GM23338 (cell line): ENCODE measurements at regions not wholly inside any gene's neighbourhood (a gene's known extent, or its start where the extent isn't known, plus 50 kb on each side); places are given as distances from the start of the nearest gene placed in this dataset.

Source experiments
- CREB1 ChIP-seq: fragments of 250-450 bp; sonication (Bioruptor Pico); IDR thresholded peaks from 2 replicates; pipeline ENCODE4 v1.5.0; 2020; ENCODE audit warnings: low read depth, mild to moderate bottlenecking, moderate library complexity
- EZH2 ChIP-seq: fragments of 200-600 bp; sonication (generic); IDR thresholded peaks from one replicate; pipeline ENCODE4 v1.8.0; 2017; ENCODE audit warnings: antibody characterized with exemption, mild to moderate bottlenecking, low read depth; ENCODE audit not compliant: unreplicated experiment
- EZH2phosphoT487 ChIP-seq: fragments of 200-600 bp; sonication (generic); IDR thresholded peaks from one replicate; pipeline ENCODE4 v1.8.1; 2018; ENCODE audit warnings: antibody characterized with exemption; ENCODE audit not compliant: unreplicated experiment
- POLR2AphosphoS5 ChIP-seq: IDR thresholded peaks from 2 replicates; pipeline ENCODE4 v1.6.1; 2016; ENCODE audit warnings: antibody characterized with exemption, low read depth
- ZNF114 ChIP-seq: fragments of 250-450 bp; sonication (Bioruptor Pico); IDR thresholded peaks from 2 replicates; pipeline ENCODE4 v1.5.0; 2020; ENCODE audit warnings: mild to moderate bottlenecking, moderate library complexity
- TF ChIP-seq, protein P1 (sequence below), 2 experiments: fragments of 200-600 bp in 1 of 2; sonication (generic) in 1 of 2; conservative IDR thresholded peaks; 2 replicates each; pipeline versions ENCODE4 v1.5.1 to v1.6.1; 2016 to 2017; ENCODE audit warnings: antibody characterized with exemption in 2 of 2, low read depth in 2 of 2, mild to moderate bottlenecking in 2 of 2, moderate library complexity in 1 of 2
- TF ChIP-seq, protein P2 (sequence below): IDR thresholded peaks from one replicate; pipeline ENCODE4 v1.6.1; 2018; ENCODE audit warnings: antibody characterized with exemption; ENCODE audit not compliant: unreplicated experiment

DNA sequence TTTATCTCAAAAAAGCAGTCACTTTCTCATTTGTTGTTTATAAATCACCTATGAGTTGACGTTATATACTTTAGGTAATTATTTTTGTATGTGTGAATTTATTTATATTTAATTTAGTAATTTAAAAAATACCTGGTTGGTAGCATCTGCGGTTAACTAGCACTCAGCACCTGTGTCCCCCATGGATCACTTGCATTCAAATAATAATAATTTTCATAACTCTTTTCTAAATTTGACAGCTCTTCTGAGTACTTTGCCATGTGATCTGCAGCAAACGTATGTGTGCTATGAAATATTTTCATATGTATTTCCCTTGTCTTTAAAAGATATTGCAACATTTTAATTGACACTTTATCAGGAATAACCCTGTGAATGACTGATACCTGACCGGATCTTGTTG, 88.1 kb downstream of the CMPK2 start:
- TF ChIP-seq, protein P1, sequence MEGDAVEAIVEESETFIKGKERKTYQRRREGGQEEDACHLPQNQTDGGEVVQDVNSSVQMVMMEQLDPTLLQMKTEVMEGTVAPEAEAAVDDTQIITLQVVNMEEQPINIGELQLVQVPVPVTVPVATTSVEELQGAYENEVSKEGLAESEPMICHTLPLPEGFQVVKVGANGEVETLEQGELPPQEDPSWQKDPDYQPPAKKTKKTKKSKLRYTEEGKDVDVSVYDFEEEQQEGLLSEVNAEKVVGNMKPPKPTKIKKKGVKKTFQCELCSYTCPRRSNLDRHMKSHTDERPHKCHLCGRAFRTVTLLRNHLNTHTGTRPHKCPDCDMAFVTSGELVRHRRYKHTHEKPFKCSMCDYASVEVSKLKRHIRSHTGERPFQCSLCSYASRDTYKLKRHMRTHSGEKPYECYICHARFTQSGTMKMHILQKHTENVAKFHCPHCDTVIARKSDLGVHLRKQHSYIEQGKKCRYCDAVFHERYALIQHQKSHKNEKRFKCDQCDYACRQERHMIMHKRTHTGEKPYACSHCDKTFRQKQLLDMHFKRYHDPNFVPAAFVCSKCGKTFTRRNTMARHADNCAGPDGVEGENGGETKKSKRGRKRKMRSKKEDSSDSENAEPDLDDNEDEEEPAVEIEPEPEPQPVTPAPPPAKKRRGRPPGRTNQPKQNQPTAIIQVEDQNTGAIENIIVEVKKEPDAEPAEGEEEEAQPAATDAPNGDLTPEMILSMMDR (conservative IDR thresholded peaks at IDR 0.05; ENCODE audit: low read depth in 2 of 2): no peak
- TF ChIP-seq EZH2 (no peak), EZH2phosphoT487 (no peak), POLR2AphosphoS5 (no peak), ZNF114 (no peak), CREB1 (CRISPR knock-in tag) (no peak)
- TF ChIP-seq, protein P2, sequence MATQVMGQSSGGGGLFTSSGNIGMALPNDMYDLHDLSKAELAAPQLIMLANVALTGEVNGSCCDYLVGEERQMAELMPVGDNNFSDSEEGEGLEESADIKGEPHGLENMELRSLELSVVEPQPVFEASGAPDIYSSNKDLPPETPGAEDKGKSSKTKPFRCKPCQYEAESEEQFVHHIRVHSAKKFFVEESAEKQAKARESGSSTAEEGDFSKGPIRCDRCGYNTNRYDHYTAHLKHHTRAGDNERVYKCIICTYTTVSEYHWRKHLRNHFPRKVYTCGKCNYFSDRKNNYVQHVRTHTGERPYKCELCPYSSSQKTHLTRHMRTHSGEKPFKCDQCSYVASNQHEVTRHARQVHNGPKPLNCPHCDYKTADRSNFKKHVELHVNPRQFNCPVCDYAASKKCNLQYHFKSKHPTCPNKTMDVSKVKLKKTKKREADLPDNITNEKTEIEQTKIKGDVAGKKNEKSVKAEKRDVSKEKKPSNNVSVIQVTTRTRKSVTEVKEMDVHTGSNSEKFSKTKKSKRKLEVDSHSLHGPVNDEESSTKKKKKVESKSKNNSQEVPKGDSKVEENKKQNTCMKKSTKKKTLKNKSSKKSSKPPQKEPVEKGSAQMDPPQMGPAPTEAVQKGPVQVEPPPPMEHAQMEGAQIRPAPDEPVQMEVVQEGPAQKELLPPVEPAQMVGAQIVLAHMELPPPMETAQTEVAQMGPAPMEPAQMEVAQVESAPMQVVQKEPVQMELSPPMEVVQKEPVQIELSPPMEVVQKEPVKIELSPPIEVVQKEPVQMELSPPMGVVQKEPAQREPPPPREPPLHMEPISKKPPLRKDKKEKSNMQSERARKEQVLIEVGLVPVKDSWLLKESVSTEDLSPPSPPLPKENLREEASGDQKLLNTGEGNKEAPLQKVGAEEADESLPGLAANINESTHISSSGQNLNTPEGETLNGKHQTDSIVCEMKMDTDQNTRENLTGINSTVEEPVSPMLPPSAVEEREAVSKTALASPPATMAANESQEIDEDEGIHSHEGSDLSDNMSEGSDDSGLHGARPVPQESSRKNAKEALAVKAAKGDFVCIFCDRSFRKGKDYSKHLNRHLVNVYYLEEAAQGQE: no peak
